Effector memory CD8-positive, alpha-beta T cell (primary cell): ENCODE measurements at regions not wholly inside any gene's neighbourhood (a gene's known extent, or its start where the extent isn't known, plus 50 kb on each side); places are given as distances from the start of the nearest gene placed in this dataset.

Experiments
- ATAC-seq: fragments of 150-1000 bp; cut with Tn5 transposase; replicated peaks from 2 replicates; pipeline ENCODE4 v1.10.0; 2021; ENCODE audit warnings: mild to moderate bottlenecking, moderate library complexity
- DNase-seq, 3 experiments: peaks; one replicate each; pipeline ENCODE4 v3.0.0; 2021
- H3K27ac Mint-ChIP-seq, 2 donors: one replicate each; pipeline ENCODE4 v1.8.0; 2022; ENCODE audit warnings: mild to moderate bottlenecking in 2 of 2, mixed read lengths in 2 of 2, moderate library complexity in 2 of 2
- H3K27me3 Mint-ChIP-seq, 2 donors: one replicate each; pipeline ENCODE4 v1.8.0; 2022; ENCODE audit warnings: mixed read lengths in 2 of 2
- H3K36me3 Mint-ChIP-seq: one replicate; pipeline ENCODE4 v1.8.0; 2022; ENCODE audit warnings: mild to moderate bottlenecking, moderate library complexity, mixed read lengths; ENCODE audit not compliant: insufficient read depth
- H3K4me1 Mint-ChIP-seq, 2 donors: one replicate each; pipeline ENCODE4 v1.8.0; 2022; ENCODE audit warnings: low read depth in 2 of 2, mixed read lengths in 2 of 2
- H3K4me3 Mint-ChIP-seq, 2 donors: one replicate each; pipeline ENCODE4 v1.8.0; 2022; ENCODE audit warnings: mild to moderate bottlenecking in 2 of 2, mixed read lengths in 2 of 2, moderate library complexity in 2 of 2
- H3K9me3 Mint-ChIP-seq, 2 donors: one replicate each; pipeline ENCODE4 v1.8.0; 2022; ENCODE audit warnings: mixed read lengths in 2 of 2

GRCh38 chr11:134789104-134789503, 377.1 kb upstream of the B3GAT1 start:
- Mint-ChIP-seq H3K27ac (no peak overlapping the region), H3K9me3 (no peaks in the 10 kb centered on the region)
- no peak for ATAC-seq

GRCh38 chr11:134786636-134787035, 374.6 kb upstream of the B3GAT1 start:
- H3K36me3 Mint-ChIP-seq: peaks cover 3% of the 10 kb centered on the region
- peaks cover 49 to 56% of the 10 kb centered on the region in 2 donors for H3K27me3 Mint-ChIP-seq
- no peaks in the 10 kb centered on the region for H3K9me3 Mint-ChIP-seq
- H3K4me1 Mint-ChIP-seq: no peaks in the 10 kb centered on the region
- DNase-seq: no peak
- H3K4me3 Mint-ChIP-seq: no peak overlapping the region
- ATAC-seq: no peak
- no peak overlapping the region for H3K27ac Mint-ChIP-seq

More at GRCh38 chr11:134789104-134789503, 377.1 kb upstream of the B3GAT1 start:
- peaks cover 2% of the 10 kb centered on the region for H3K36me3 Mint-ChIP-seq
- H3K27me3 Mint-ChIP-seq: peaks cover 42 to 51% of the 10 kb centered on the region in 2 donors
- H3K4me1 Mint-ChIP-seq: no peaks in the 10 kb centered on the region
- no peak for DNase-seq
- H3K4me3 Mint-ChIP-seq: no peak overlapping the region

GRCh38 chr11:134785660-134786284, 373.7 kb upstream of the B3GAT1 start:
- Mint-ChIP-seq H3K27ac (no peak overlapping the region), H3K9me3 (no peaks in the 10 kb centered on the region), H3K4me3 (no peak overlapping the region), H3K27me3 (peaks cover 51 to 53% of the 10 kb centered on the region in 2 donors), H3K36me3 (peaks cover 5% of the 10 kb centered on the region), H3K4me1 (no peaks in the 10 kb centered on the region)
- ATAC-seq: no peak
- DNase-seq: no peak

GRCh38 chr11:134785059-134785458, 373.0 kb upstream of the B3GAT1 start:
- DNase-seq (no peak), ATAC-seq (no peak)
- no peak overlapping the region for H3K27ac Mint-ChIP-seq
- peaks cover 53 to 58% of the 10 kb centered on the region in 2 donors for H3K27me3 Mint-ChIP-seq
- H3K9me3 Mint-ChIP-seq: no peaks in the 10 kb centered on the region
- no peak overlapping the region for H3K4me3 Mint-ChIP-seq
- H3K36me3 Mint-ChIP-seq: peaks cover 5% of the 10 kb centered on the region
- no peaks in the 10 kb centered on the region for H3K4me1 Mint-ChIP-seq

GRCh38 chr11:134784568-134784967, 372.5 kb upstream of the B3GAT1 start:
- ATAC-seq: no peak
- Mint-ChIP-seq H3K27me3 (peaks cover 53 to 63% of the 10 kb centered on the region in 2 donors), H3K9me3 (no peaks in the 10 kb centered on the region), H3K4me3 (no peak overlapping the region), H3K27ac (no peak overlapping the region), H3K36me3 (peaks cover 5% of the 10 kb centered on the region), H3K4me1 (no peaks in the 10 kb centered on the region)
- no peak for DNase-seq

- DNase-seq (no peak), ATAC-seq (no peak)
- H3K9me3 Mint-ChIP-seq: no peaks in the 10 kb centered on the region
- peaks cover 5% of the 10 kb centered on the region for H3K36me3 Mint-ChIP-seq
- no peak overlapping the region for H3K27ac Mint-ChIP-seq
- H3K27me3 Mint-ChIP-seq: peaks cover 54 to 68% of the 10 kb centered on the region in 2 donors
- H3K4me3 Mint-ChIP-seq: no peak overlapping the region
- H3K4me1 Mint-ChIP-seq: no peaks in the 10 kb centered on the region
These were observed 372.0 kb upstream of the B3GAT1 start for GRCh38 chr11:134784046-134784445.

- Mint-ChIP-seq H3K27me3 (peaks cover 54 to 69% of the 10 kb centered on the region in 2 donors), H3K27ac (no peak overlapping the region), H3K4me3 (no peak overlapping the region), H3K4me1 (no peaks in the 10 kb centered on the region), H3K9me3 (no peaks in the 10 kb centered on the region), H3K36me3 (peaks cover 5% of the 10 kb centered on the region)
- no peak for DNase-seq
- no peak for ATAC-seq
These were observed 371.2 kb upstream of the B3GAT1 start for GRCh38 chr11:134783234-134783633.

- no peak for DNase-seq
- peaks cover 3% of the 10 kb centered on the region for H3K36me3 Mint-ChIP-seq
These were observed 369.4 kb upstream of the B3GAT1 start for GRCh38 chr11:134781380-134781866.

GRCh38 chr11:134780486-134781147, 368.6 kb upstream of the B3GAT1 start:
- H3K27me3 Mint-ChIP-seq: peaks cover 38 to 57% of the 10 kb centered on the region in 2 donors
- no peaks in the 10 kb centered on the region for H3K4me1 Mint-ChIP-seq
- no peak for ATAC-seq
- no peak overlapping the region for H3K27ac Mint-ChIP-seq
- H3K36me3 Mint-ChIP-seq: peaks cover 3% of the 10 kb centered on the region
- no peaks in the 10 kb centered on the region for H3K9me3 Mint-ChIP-seq
- no peak for DNase-seq
- H3K4me3 Mint-ChIP-seq: no peak overlapping the region

More at GRCh38 chr11:134781380-134781866, 369.4 kb upstream of the B3GAT1 start:
- H3K4me1 Mint-ChIP-seq: no peaks in the 10 kb centered on the region
- ATAC-seq: no peak
- no peaks in the 10 kb centered on the region for H3K9me3 Mint-ChIP-seq
- no peak overlapping the region for H3K4me3 Mint-ChIP-seq
- peaks cover 40 to 59% of the 10 kb centered on the region in 2 donors for H3K27me3 Mint-ChIP-seq
- no peak overlapping the region for H3K27ac Mint-ChIP-seq

GRCh38 chr11:134779179-134779578, 367.1 kb upstream of the B3GAT1 start:
- Mint-ChIP-seq H3K27me3 (peaks cover 36 to 61% of the 10 kb centered on the region in 2 donors), H3K9me3 (no peaks in the 10 kb centered on the region), H3K36me3 (peaks cover 3% of the 10 kb centered on the region), H3K4me3 (no peak overlapping the region), H3K27ac (no peak overlapping the region), H3K4me1 (no peaks in the 10 kb centered on the region)
- no peak for DNase-seq
- no peak for ATAC-seq

GRCh38 chr11:134768463-134768862, 356.4 kb upstream of the B3GAT1 start:
- Mint-ChIP-seq H3K27ac (no peak overlapping the region), H3K27me3 (peaks cover 30 to 39% of the 10 kb centered on the region in 2 donors), H3K4me1 (no peaks in the 10 kb centered on the region), H3K9me3 (peaks cover 6 to 12% of the 10 kb centered on the region in 2 donors), H3K36me3 (no peaks in the 10 kb centered on the region), H3K4me3 (no peak overlapping the region)
- DNase-seq: no peak
- no peak for ATAC-seq

GRCh38 chr11:134765565-134765964, 353.5 kb upstream of the B3GAT1 start:
- no peak overlapping the region for H3K4me3 Mint-ChIP-seq
- DNase-seq: no peak

GRCh38 chr11:134764966-134765365, 352.9 kb upstream of the B3GAT1 start:
- Mint-ChIP-seq H3K27ac (no peak overlapping the region), H3K27me3 (peaks cover 34 to 54% of the 10 kb centered on the region in 2 donors), H3K4me1 (no peaks in the 10 kb centered on the region), H3K9me3 (peaks cover 3 to 6% of the 10 kb centered on the region in 2 donors), H3K4me3 (no peak overlapping the region), H3K36me3 (no peaks in the 10 kb centered on the region)
- ATAC-seq (no peak), DNase-seq (no peak)

More at GRCh38 chr11:134765565-134765964, 353.5 kb upstream of the B3GAT1 start:
- Mint-ChIP-seq H3K27me3 (peaks cover 34 to 54% of the 10 kb centered on the region in 2 donors), H3K9me3 (peaks cover 3 to 6% of the 10 kb centered on the region in 2 donors), H3K4me1 (no peaks in the 10 kb centered on the region), H3K36me3 (no peaks in the 10 kb centered on the region), H3K27ac (no peak overlapping the region)
- no peak for ATAC-seq

GRCh38 chr11:134764367-134764766, 352.3 kb upstream of the B3GAT1 start:
- Mint-ChIP-seq H3K4me1 (no peaks in the 10 kb centered on the region), H3K27me3 (peaks cover 34 to 54% of the 10 kb centered on the region in 2 donors), H3K9me3 (peaks cover 3 to 6% of the 10 kb centered on the region in 2 donors), H3K36me3 (no peaks in the 10 kb centered on the region), H3K4me3 (no peak overlapping the region), H3K27ac (no peak overlapping the region)
- ATAC-seq: no peak
- DNase-seq: no peak
